ENCODE measurements at regions not wholly inside any gene's neighbourhood (a gene's known extent, or its start where the extent isn't known, plus 50 kb on each side); places are given as distances from the start of the nearest gene placed in this dataset.

- 66% methylated on average over 10 of the region's 17 CpGs for WGBS (ENCODE audit: insufficient coverage)
- CTCF ChIA-PET = interaction anchor here (1.4 to 1.8 kb wide), 2 partner anchors 8 to 27 kb away, joined by 3 to 5 read pairs; no protein-coding TSS in a partner anchor
- no peaks in the 10 kb centered on the region for H3K27me3 ChIP-seq (replicated peaks in 2 of 5; ENCODE audit: control insufficient read depth in 4 of 5, insufficient read depth in 5 of 5, low read length in 4 of 5)
- H3K4me3 ChIP-seq (ENCODE audit: control insufficient read depth in 1 of 7, extremely low read depth in 1 of 7, insufficient read depth in 4 of 7, low read depth in 2 of 7, low read length in 6 of 7) = no peak overlapping the region
- peaks cover 4 to 45% (median 25%) of the 10 kb centered on the region in 4 experiments for H3K4me1 ChIP-seq (ENCODE audit: control extremely low read depth in 1 of 4, control insufficient read depth in 4 of 4, insufficient read depth in 4 of 4, low read length in 3 of 4)
- H3K27ac ChIP-seq (ENCODE audit: insufficient read depth in 1 of 2, low read depth in 1 of 2, low read length in 2 of 2, poor library complexity in 1 of 2, severe bottlenecking in 2 of 2) = no peak overlapping the region
- POLR2A ChIA-PET = no interaction called here
- DNase-seq = peak in 1 of 3 donors; percentile 41
- no peaks in the 10 kb centered on the region for H3K9me3 ChIP-seq (ENCODE audit: control extremely low read depth in 1 of 5, control insufficient read depth in 4 of 5, insufficient read depth in 2 of 5, low read depth in 1 of 5, low read length in 4 of 5)
- H3K36me3 ChIP-seq (ENCODE audit: control insufficient read depth in 4 of 4, insufficient read depth in 4 of 4, low read length in 3 of 4) = no peaks in the 10 kb centered on the region
These were observed 82.6 kb downstream of the TOMM20 start for GRCh38 chr1:235045921-235046601.

- Histone ChIP-seq H3K4me3 (ENCODE audit: control insufficient read depth in 1 of 7, extremely low read depth in 1 of 7, insufficient read depth in 4 of 7, low read depth in 2 of 7, low read length in 6 of 7) (no peak overlapping the region), H3K27me3 (replicated peaks in 2 of 5; ENCODE audit: control insufficient read depth in 4 of 5, insufficient read depth in 5 of 5, low read length in 4 of 5) (no peaks in the 10 kb centered on the region), H3K36me3 (ENCODE audit: control insufficient read depth in 4 of 4, insufficient read depth in 4 of 4, low read length in 3 of 4) (no peaks in the 10 kb centered on the region), H3K4me1 (ENCODE audit: control extremely low read depth in 1 of 4, control insufficient read depth in 4 of 4, insufficient read depth in 4 of 4, low read length in 3 of 4) (peaks cover 5 to 45% (median 25%) of the 10 kb centered on the region in 4 experiments), H3K27ac (ENCODE audit: insufficient read depth in 1 of 2, low read depth in 1 of 2, low read length in 2 of 2, poor library complexity in 1 of 2, severe bottlenecking in 2 of 2) (no peak overlapping the region), H3K9me3 (ENCODE audit: control extremely low read depth in 1 of 5, control insufficient read depth in 4 of 5, insufficient read depth in 2 of 5, low read depth in 1 of 5, low read length in 4 of 5) (no peaks in the 10 kb centered on the region)
- ChIA-PET CTCF (no interaction called here), POLR2A (no interaction called here)
- peak in 1 of 3 donors; percentile 21 for DNase-seq
- WGBS (ENCODE audit: insufficient coverage) = 100% methylated on average over 4 of the region's 10 CpGs
These were observed 83.5 kb downstream of the TOMM20 start for GRCh38 chr1:235045034-235045690.

- no CpG with 5 or more reads among the region's 3 CpGs for WGBS (ENCODE audit: insufficient coverage)
- no peak for DNase-seq
- ChIA-PET POLR2A (no interaction called here), CTCF (no interaction called here)
- no peak overlapping the region for H3K4me3 ChIP-seq (ENCODE audit: control insufficient read depth in 1 of 7, extremely low read depth in 1 of 7, insufficient read depth in 4 of 7, low read depth in 2 of 7, low read length in 6 of 7)
- no peaks in the 10 kb centered on the region for H3K36me3 ChIP-seq (ENCODE audit: control insufficient read depth in 4 of 4, insufficient read depth in 4 of 4, low read length in 3 of 4)
- H3K27me3 ChIP-seq (replicated peaks in 2 of 5; ENCODE audit: control insufficient read depth in 4 of 5, insufficient read depth in 5 of 5, low read length in 4 of 5) = no peaks in the 10 kb centered on the region
- peaks cover 2 to 11% (median 3%) of the 10 kb centered on the region in 5 experiments for H3K9me3 ChIP-seq (ENCODE audit: control extremely low read depth in 1 of 5, control insufficient read depth in 4 of 5, insufficient read depth in 2 of 5, low read depth in 1 of 5, low read length in 4 of 5)
- H3K4me1 ChIP-seq (ENCODE audit: control extremely low read depth in 1 of 4, control insufficient read depth in 4 of 4, insufficient read depth in 4 of 4, low read length in 3 of 4) = peaks cover 5 to 33% (median 21%) of the 10 kb centered on the region in 4 experiments
- H3K27ac ChIP-seq (ENCODE audit: insufficient read depth in 1 of 2, low read depth in 1 of 2, low read length in 2 of 2, poor library complexity in 1 of 2, severe bottlenecking in 2 of 2) = no peak overlapping the region
These were observed 85.4 kb downstream of the TOMM20 start for GRCh38 chr1:235043234-235043633.

GRCh38 chr1:235038701-235039100, 89.9 kb downstream of the TOMM20 start:
- peaks cover 4 to 10% (median 7%) of the 10 kb centered on the region in 4 experiments for H3K4me1 ChIP-seq (ENCODE audit: control extremely low read depth in 1 of 4, control insufficient read depth in 4 of 4, insufficient read depth in 4 of 4, low read length in 3 of 4)
- no peaks in the 10 kb centered on the region for H3K36me3 ChIP-seq (ENCODE audit: control insufficient read depth in 4 of 4, insufficient read depth in 4 of 4, low read length in 3 of 4)
- H3K9me3 ChIP-seq (ENCODE audit: control extremely low read depth in 1 of 5, control insufficient read depth in 4 of 5, insufficient read depth in 2 of 5, low read depth in 1 of 5, low read length in 4 of 5) = peaks cover 3 to 15% (median 4%) of the 10 kb centered on the region in 5 experiments
- DNase-seq = no peak
- CTCF ChIA-PET = no interaction called here
- H3K27me3 ChIP-seq (replicated peaks in 2 of 5; ENCODE audit: control insufficient read depth in 4 of 5, insufficient read depth in 5 of 5, low read length in 4 of 5) = no peaks in the 10 kb centered on the region
- no peak overlapping the region for H3K4me3 ChIP-seq (ENCODE audit: control insufficient read depth in 1 of 7, extremely low read depth in 1 of 7, insufficient read depth in 4 of 7, low read depth in 2 of 7, low read length in 6 of 7)
- 83% methylated on average over 1 of the region's 2 CpGs for WGBS (ENCODE audit: insufficient coverage)
- POLR2A ChIA-PET = interaction anchor here (0.6 kb wide), 1 partner anchor 26 kb away, joined by 3 read pairs; no protein-coding TSS in a partner anchor
- no peak overlapping the region for H3K27ac ChIP-seq (ENCODE audit: insufficient read depth in 1 of 2, low read depth in 1 of 2, low read length in 2 of 2, poor library complexity in 1 of 2, severe bottlenecking in 2 of 2)

DNA sequence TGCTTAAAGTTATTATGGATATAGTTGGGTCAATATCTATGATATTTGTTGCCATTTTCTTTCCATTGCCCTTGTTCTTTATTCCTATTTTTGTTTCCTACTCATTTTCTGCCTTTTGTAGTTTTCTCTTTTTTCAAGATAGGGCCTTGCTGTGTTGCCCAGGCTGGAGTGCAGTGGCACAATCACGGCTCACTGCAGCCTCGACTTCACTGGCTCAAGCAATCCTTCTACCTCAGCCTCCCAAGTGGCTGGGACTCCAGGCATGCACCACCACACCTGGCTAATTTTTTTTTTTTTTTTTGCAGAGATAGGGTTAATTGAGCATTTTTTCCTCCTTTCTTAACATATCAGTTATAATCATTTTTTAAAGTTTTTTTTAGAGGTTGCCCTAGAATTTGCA, 92.7 kb downstream of the TOMM20 start:
- Histone ChIP-seq H3K36me3 (ENCODE audit: control insufficient read depth in 4 of 4, insufficient read depth in 4 of 4, low read length in 3 of 4) (no peaks in the 10 kb centered on the region), H3K9me3 (ENCODE audit: control extremely low read depth in 1 of 5, control insufficient read depth in 4 of 5, insufficient read depth in 2 of 5, low read depth in 1 of 5, low read length in 4 of 5) (peaks cover 3 to 15% (median 4%) of the 10 kb centered on the region in 5 experiments), H3K4me3 (ENCODE audit: control insufficient read depth in 1 of 7, extremely low read depth in 1 of 7, insufficient read depth in 4 of 7, low read depth in 2 of 7, low read length in 6 of 7) (no peak overlapping the region), H3K27me3 (replicated peaks in 2 of 5; ENCODE audit: control insufficient read depth in 4 of 5, insufficient read depth in 5 of 5, low read length in 4 of 5) (no peaks in the 10 kb centered on the region), H3K27ac (ENCODE audit: insufficient read depth in 1 of 2, low read depth in 1 of 2, low read length in 2 of 2, poor library complexity in 1 of 2, severe bottlenecking in 2 of 2) (no peak overlapping the region), H3K4me1 (ENCODE audit: control extremely low read depth in 1 of 4, control insufficient read depth in 4 of 4, insufficient read depth in 4 of 4, low read length in 3 of 4) (peaks cover 0 to 3% (median under 1%) of the 10 kb centered on the region in 4 experiments)
- ChIA-PET POLR2A (no interaction called here), CTCF (no interaction called here)
- 100% methylated on average over 1 of the region's 2 CpGs for WGBS (ENCODE audit: insufficient coverage)
- DNase-seq = no peak

GRCh38 chr1:235030919-235031596, 97.6 kb downstream of the TOMM20 start:
- POLR2A ChIA-PET = no interaction called here
- no peak overlapping the region for H3K4me3 ChIP-seq (ENCODE audit: control insufficient read depth in 1 of 7, extremely low read depth in 1 of 7, insufficient read depth in 4 of 7, low read depth in 2 of 7, low read length in 6 of 7)
- no peaks in the 10 kb centered on the region for H3K4me1 ChIP-seq (ENCODE audit: control extremely low read depth in 1 of 4, control insufficient read depth in 4 of 4, insufficient read depth in 4 of 4, low read length in 3 of 4)
- no peak overlapping the region for H3K27ac ChIP-seq (ENCODE audit: insufficient read depth in 1 of 2, low read depth in 1 of 2, low read length in 2 of 2, poor library complexity in 1 of 2, severe bottlenecking in 2 of 2)
- DNase-seq = no peak
- H3K27me3 ChIP-seq (replicated peaks in 2 of 5; ENCODE audit: control insufficient read depth in 4 of 5, insufficient read depth in 5 of 5, low read length in 4 of 5) = no peaks in the 10 kb centered on the region
- no peaks in the 10 kb centered on the region for H3K36me3 ChIP-seq (ENCODE audit: control insufficient read depth in 4 of 4, insufficient read depth in 4 of 4, low read length in 3 of 4)
- 97% methylated on average over 4 of the region's 7 CpGs for WGBS (ENCODE audit: insufficient coverage)
- no peaks in the 10 kb centered on the region for H3K9me3 ChIP-seq (ENCODE audit: control extremely low read depth in 1 of 5, control insufficient read depth in 4 of 5, insufficient read depth in 2 of 5, low read depth in 1 of 5, low read length in 4 of 5)
- CTCF ChIA-PET = interaction anchor here (1.4 to 2.0 kb wide), 4 partner anchors 8 to 16 kb away, joined by 3 to 6 read pairs (median 4); no protein-coding TSS in a partner anchor

DNA sequence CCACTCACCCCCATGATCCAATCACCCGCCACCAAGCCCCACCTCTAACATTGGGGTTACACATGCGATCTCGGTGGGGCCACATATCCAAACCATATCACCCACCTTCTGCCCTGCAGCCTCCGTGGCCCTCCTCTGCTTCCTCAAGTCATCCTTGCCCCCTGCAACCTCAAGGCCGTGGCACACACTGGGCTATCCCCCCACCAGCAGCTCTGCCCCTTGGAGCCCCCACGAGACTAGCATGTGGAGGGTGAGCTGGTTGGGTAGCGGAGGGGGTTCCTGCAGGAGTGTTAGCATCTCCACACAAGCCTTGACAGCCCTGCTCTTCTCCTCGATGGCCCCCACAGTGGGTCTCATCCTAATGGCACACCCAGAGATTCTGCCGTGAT, 100.8 kb downstream of the TOMM20 start:
- Histone ChIP-seq H3K36me3 (ENCODE audit: control insufficient read depth in 4 of 4, insufficient read depth in 4 of 4, low read length in 3 of 4) (no peaks in the 10 kb centered on the region), H3K4me3 (ENCODE audit: control insufficient read depth in 1 of 7, extremely low read depth in 1 of 7, insufficient read depth in 4 of 7, low read depth in 2 of 7, low read length in 6 of 7) (no peak overlapping the region), H3K27ac (ENCODE audit: insufficient read depth in 1 of 2, low read depth in 1 of 2, low read length in 2 of 2, poor library complexity in 1 of 2, severe bottlenecking in 2 of 2) (no peak overlapping the region), H3K27me3 (replicated peaks in 2 of 5; ENCODE audit: control insufficient read depth in 4 of 5, insufficient read depth in 5 of 5, low read length in 4 of 5) (no peaks in the 10 kb centered on the region), H3K9me3 (ENCODE audit: control extremely low read depth in 1 of 5, control insufficient read depth in 4 of 5, insufficient read depth in 2 of 5, low read depth in 1 of 5, low read length in 4 of 5) (no peaks in the 10 kb centered on the region), H3K4me1 (ENCODE audit: control extremely low read depth in 1 of 4, control insufficient read depth in 4 of 4, insufficient read depth in 4 of 4, low read length in 3 of 4) (peaks cover 5 to 19% (median 7%) of the 10 kb centered on the region in 4 experiments)
- 99% methylated on average over 9 of the region's 9 CpGs for WGBS (ENCODE audit: insufficient coverage)
- no peak for DNase-seq
- ChIA-PET CTCF (interaction anchor here (1.2 to 1.4 kb wide), 2 partner anchors 15 to 56 kb away, joined by 3 to 4 read pairs; no protein-coding TSS in a partner anchor), POLR2A (no interaction called here)
